ENCODE measurements at regions not wholly inside any gene's neighbourhood (a gene's known extent, or its start where the extent isn't known, plus 50 kb on each side); places are given as distances from the start of the nearest gene placed in this dataset.

GRCh38 chrX:109928596-109929335 lies 74.1 kb upstream of the TMEM164 start:
- no peak for DNase-seq (ENCODE audit: low spot score)

DNA sequence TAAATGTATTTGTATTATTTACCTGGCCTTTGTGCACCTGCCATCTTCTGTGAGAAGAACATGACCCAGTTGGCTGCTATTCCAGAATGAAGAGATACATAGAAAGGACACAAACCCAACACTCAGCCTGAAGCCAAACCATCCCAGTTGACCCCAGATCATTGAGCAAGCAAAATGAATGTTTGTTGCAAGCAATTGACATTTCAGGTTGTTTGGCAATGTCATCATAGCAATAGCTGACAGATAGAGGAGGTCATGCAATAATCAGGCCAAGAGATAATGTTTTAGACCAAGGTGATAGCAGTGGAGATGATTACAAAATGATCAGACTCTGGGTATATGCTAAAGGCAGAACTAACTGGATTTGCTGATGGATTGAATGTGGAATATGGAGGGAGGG lies 71.2 kb upstream of the TMEM164 start:
- DNase-seq (ENCODE audit: low spot score), result no peak

DNA sequence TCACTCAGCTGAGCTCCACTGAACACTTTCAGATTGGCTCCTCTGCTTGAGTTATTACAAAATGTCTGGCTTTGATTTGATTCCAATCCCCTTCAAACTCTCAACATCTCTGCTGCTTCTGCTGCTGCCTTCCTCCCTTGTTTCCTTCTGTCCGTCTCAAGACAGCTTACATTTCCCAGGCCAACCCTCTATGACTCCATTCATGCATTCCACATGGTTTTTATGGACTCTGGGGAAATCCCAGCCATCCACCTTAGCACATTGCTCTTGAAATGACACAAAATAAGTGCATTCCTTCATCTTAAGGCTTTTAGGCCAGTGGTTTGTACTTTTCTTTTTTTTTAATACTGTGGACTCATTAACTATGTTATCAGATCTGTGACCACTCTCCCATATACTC lies 68.5 kb upstream of the TMEM164 start:
- no peak for DNase-seq (ENCODE audit: low spot score)

DNA sequence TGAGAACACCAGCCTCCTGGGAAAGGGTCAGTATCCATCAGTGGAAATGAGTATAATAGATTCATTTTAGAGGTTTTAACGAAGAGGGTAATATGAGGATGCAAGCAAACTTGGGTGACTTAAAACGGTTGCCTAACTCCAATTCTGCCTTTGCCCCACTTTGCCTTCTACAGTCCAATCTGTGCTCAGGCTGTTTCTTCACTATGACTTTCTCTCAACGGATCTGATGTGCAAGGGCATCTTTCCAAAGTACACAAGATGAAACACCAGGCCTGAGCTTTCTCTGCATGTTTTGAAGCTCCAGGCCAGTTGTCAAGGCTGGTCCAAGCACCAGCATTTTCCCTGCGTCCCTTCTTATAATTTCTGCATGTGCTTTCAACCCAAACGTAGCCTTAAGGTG lies 68.0 kb upstream of the TMEM164 start:
- no peak for DNase-seq (ENCODE audit: low spot score)

- no peak for DNase-seq (ENCODE audit: low spot score)
Observed at GRCh38 chrX:109936114-109936513, 66.8 kb upstream of the TMEM164 start.

GRCh38 chrX:109936598-109936997 lies 66.3 kb upstream of the TMEM164 start:
- no peak for DNase-seq (ENCODE audit: low spot score)

DNA sequence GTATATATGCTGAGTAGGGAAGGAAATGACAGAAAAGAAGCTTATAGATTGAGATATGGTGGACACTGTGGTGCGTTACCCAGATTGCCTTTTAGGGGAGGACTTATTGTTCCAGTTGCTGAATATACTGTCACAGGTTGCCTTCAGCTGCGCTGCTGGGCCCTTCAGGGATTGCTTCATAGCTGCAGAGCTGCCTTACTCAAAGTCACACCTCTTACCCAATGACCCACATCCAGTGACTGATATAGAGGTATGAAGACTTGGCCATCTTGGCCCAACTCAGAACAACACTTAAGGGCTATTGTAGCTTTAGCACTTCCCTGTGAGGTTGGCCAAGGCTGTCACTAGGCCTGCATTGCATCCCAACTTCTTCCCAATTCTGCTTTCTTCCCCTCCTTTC lies 63.4 kb upstream of the TMEM164 start:
- no peak for DNase-seq (ENCODE audit: low spot score)

GRCh38 chrX:109940411-109940810 lies 62.5 kb upstream of the TMEM164 start:
- no peak for DNase-seq (ENCODE audit: low spot score)

GRCh38 chrX:109943092-109943739 lies 59.7 kb upstream of the TMEM164 start:
- DNase-seq (ENCODE audit: low spot score), result no peak

- no peak for DNase-seq (ENCODE audit: low spot score)
Observed at GRCh38 chrX:109943740-109944092, 59.2 kb upstream of the TMEM164 start.

DNA sequence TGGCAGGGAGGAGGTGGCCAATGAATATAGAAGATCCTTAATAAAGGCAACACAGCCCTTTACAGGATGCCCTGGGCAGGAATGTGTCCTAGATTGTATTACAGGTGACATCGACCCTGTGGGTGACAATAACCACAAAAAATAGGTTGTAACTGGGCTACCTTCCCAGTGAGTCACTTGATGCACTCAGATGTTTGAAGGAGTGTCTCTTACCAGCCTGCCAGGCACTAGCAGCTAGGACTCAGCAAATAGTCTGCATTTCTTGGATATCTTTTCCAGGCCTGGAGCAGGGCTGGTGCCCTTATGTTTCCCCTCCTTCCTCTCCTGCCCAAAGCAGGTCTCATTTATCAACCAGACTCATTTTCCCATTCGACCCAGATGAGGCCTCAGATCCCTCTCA lies 50.9 kb upstream of the TMEM164 start:
- no peak for DNase-seq (ENCODE audit: low spot score)

DNA sequence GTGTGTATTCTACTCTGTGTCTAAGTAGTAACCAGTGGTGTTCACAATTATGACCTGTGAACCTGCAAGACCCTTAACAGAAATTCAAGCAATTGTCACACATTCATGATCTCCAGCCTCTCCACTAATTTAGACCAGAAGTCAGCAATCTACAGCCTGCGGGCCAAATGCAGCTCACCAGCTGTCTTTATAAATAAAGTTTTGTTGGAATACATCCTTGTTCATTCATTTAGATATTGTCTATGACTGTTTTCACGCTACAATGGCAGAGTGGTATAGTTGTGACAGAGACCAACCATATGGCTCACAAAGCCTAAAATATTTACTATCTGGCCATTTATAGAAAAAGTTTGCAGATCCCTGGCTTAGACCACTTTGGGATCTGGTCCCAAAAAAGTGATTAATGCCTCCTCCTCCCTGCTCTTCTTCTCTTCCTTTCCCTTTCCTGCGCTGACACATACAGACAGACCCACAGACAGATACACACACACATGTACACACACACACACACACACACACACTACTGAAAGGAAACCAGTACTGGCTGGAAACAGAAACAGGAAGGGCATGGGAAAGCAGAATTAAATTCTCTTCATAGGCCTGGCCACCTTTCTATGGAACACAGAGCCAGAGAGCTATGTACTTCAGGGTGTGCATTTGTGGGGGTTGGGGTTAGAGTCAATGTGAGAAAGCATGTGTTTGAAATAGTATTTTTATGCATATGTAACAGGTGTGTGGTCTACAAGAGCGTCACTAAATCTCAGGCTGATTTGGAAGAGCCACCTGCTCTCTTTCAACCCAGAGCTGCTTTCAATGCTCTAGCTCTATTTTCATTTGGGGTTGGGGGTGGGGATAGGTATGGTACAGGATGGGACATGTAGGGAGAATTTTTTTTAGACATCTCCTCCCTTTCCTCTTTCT lies 49.7 kb upstream of the TMEM164 start:
- DNase-seq (ENCODE audit: low spot score), result no peak
